ENCODE measurements at regions not wholly inside any gene's neighbourhood (a gene's known extent, or its start where the extent isn't known, plus 50 kb on each side); places are given as distances from the start of the nearest gene placed in this dataset.

- no peak for TF ChIP-seq IRF2 (CRISPR knock-in tag; IDR thresholded peaks at IDR 0.05; ENCODE audit: borderline replicate concordance, low read depth)
- TF ChIP-seq MLX (CRISPR knock-in tag; IDR thresholded peaks at IDR 0.05) = no peak
- no peak for TF ChIP-seq FOXJ3 (CRISPR knock-in tag; IDR thresholded peaks at IDR 0.05; ENCODE audit: borderline replicate concordance)
- Mint-ChIP-seq H3K27ac (no peak overlapping the region), H3K9me3 (peaks cover 83% of the 10 kb centered on the region), H3K27me3 (ENCODE audit: low read depth) (peaks cover 7% of the 10 kb centered on the region), H3K4me1 (no peaks in the 10 kb centered on the region), H3K4me3 (no peak overlapping the region), H3K36me3 (peaks cover 63% of the 10 kb centered on the region)
- DNase-seq (ENCODE audit: low spot score) = no peak
- ChIA-PET CTCF (no interaction called here), POLR2A (no interaction called here)
- no peak for ATAC-seq
These were observed 208.6 kb downstream of the CMPK2 start for GRCh38 chr2:6657136-6657535.

- DNase-seq (ENCODE audit: low spot score) (no peak), ATAC-seq (no peak)
- H3K36me3 Mint-ChIP-seq = peaks cover 62% of the 10 kb centered on the region
- ChIA-PET CTCF (no interaction called here), POLR2A (no interaction called here)
- no peaks in the 10 kb centered on the region for H3K4me1 Mint-ChIP-seq
- H3K9me3 Mint-ChIP-seq = peaks cover 81% of the 10 kb centered on the region
- TF ChIP-seq ZNF396 (CRISPR knock-in tag; IDR thresholded peaks at IDR 0.05; ENCODE audit: borderline replicate concordance) (no peak), EMX1 (CRISPR knock-in tag; IDR thresholded peaks at IDR 0.05) (no peak), HMGA2 (CRISPR knock-in tag; IDR thresholded peaks at IDR 0.05) (no peak), ERG (CRISPR knock-in tag; IDR thresholded peaks at IDR 0.05) (no peak), ZNF219 (CRISPR knock-in tag; IDR thresholded peaks at IDR 0.05; ENCODE audit: borderline replicate concordance) (no peak), CTCF (IDR thresholded peaks at IDR 0.05) (no peak), USF2 (CRISPR knock-in tag; IDR thresholded peaks at IDR 0.05) (no peak), ETV6 (CRISPR knock-in tag; IDR thresholded peaks at IDR 0.05) (no peak), ZNF671 (CRISPR knock-in tag; IDR thresholded peaks at IDR 0.05) (no peak), GABPB1 (CRISPR knock-in tag; IDR thresholded peaks at IDR 0.05) (no peak), IRF2 (CRISPR knock-in tag; IDR thresholded peaks at IDR 0.05; ENCODE audit: borderline replicate concordance, low read depth) (no peak), ZSCAN18 (CRISPR knock-in tag; IDR thresholded peaks at IDR 0.05) (no peak), AR (CRISPR knock-in tag; IDR thresholded peaks at IDR 0.05) (no peak)
- H3K27me3 Mint-ChIP-seq (ENCODE audit: low read depth) = peaks cover 7% of the 10 kb centered on the region
- no peak overlapping the region for H3K27ac Mint-ChIP-seq
- no peak overlapping the region for H3K4me3 Mint-ChIP-seq
These were observed 207.9 kb downstream of the CMPK2 start for GRCh38 chr2:6657855-6658254.

All from WTC11 (cell line).